WTC11 (cell line): ENCODE measurements at regions not wholly inside any gene's neighbourhood (a gene's known extent, or its start where the extent isn't known, plus 50 kb on each side); places are given as distances from the start of the nearest gene placed in this dataset.

Experiments used
- ATAC-seq: fragments of 200-7000 bp; cut with Tn5 transposase; 2 replicates; pipeline ENCODE4 v1.10.0; 2021; ENCODE audit warnings: mild to moderate bottlenecking, moderate library complexity
- CTCF ChIA-PET: fragments of 300-600 bp; sonication (Branson Sonifier 250); formaldehyde crosslinking; loops from one replicate; lab custom pipeline; 2021; ENCODE audit warnings: antibody characterized with exemption; lab: Charles Lee
- POLR2A ChIA-PET: fragments of 350-600 bp; sonication (Branson Sonifier 250); formaldehyde crosslinking; loops from one replicate; lab custom pipeline; 2021; ENCODE audit warnings: antibody characterized with exemption; lab: Charles Lee
- DNase-seq: peaks from one replicate; pipeline ENCODE4 v3.0.0; 2021; ENCODE audit warnings: low spot score
- H3K27ac Mint-ChIP-seq: 2 replicates; pipeline ENCODE4 v1.8.0; 2021; ENCODE audit warnings: mixed read lengths
- H3K27me3 Mint-ChIP-seq: 2 replicates; pipeline ENCODE4 v1.8.0; 2021; ENCODE audit warnings: low read depth, mild to moderate bottlenecking, moderate library complexity, mixed read lengths
- H3K36me3 Mint-ChIP-seq: 2 replicates; pipeline ENCODE4 v1.8.0; 2021; ENCODE audit warnings: mixed read lengths
- H3K4me1 Mint-ChIP-seq: 2 replicates; pipeline ENCODE4 v1.8.0; 2022; ENCODE audit warnings: mixed read lengths
- H3K4me3 Mint-ChIP-seq: 2 replicates; pipeline ENCODE4 v1.8.0; 2021; ENCODE audit warnings: mild to moderate bottlenecking, moderate library complexity, mixed read lengths
- H3K9me3 Mint-ChIP-seq: 2 replicates; pipeline ENCODE4 v1.8.0; 2021; ENCODE audit warnings: mixed read lengths
- ATF3 ChIP-seq: sonication (generic); formaldehyde crosslinking; conservative IDR thresholded peaks from 2 replicates; pipeline ENCODE4 v1.8.1; 2022; ENCODE audit warnings: mild to moderate bottlenecking, missing genetic modification reagents
- CBFB ChIP-seq: sonication (generic); formaldehyde crosslinking; IDR thresholded peaks from 2 replicates; pipeline ENCODE4 v1.8.1; 2022; ENCODE audit warnings: mild to moderate bottlenecking, low read depth, missing genetic modification reagents
- CDX4 ChIP-seq: fragments of 250-450 bp; sonication (Bioruptor Pico); IDR thresholded peaks from 2 replicates; pipeline ENCODE4 v1.9.0; 2021; ENCODE audit warnings: moderate library complexity, mild to moderate bottlenecking, inconsistent platforms, borderline replicate concordance
- ERG ChIP-seq: fragments of 250-450 bp; sonication (Bioruptor Pico); IDR thresholded peaks from 2 replicates; pipeline ENCODE4 v1.8.0; 2021; ENCODE audit warnings: mild to moderate bottlenecking
- GTF2I ChIP-seq: fragments of 250-450 bp; sonication (Bioruptor Pico); conservative IDR thresholded peaks from 2 replicates; pipeline ENCODE4 v1.4.0; 2021; ENCODE audit warnings: mild to moderate bottlenecking
- OVOL2 ChIP-seq: fragments of 250-450 bp; sonication (Bioruptor Pico); IDR thresholded peaks from 2 replicates; pipeline ENCODE4 v1.9.0; 2021; ENCODE audit warnings: mild to moderate bottlenecking, borderline replicate concordance
- PRDM15 ChIP-seq: sonication (generic); formaldehyde crosslinking; IDR thresholded peaks from 2 replicates; pipeline ENCODE4 v1.8.0; 2022; ENCODE audit warnings: missing genetic modification reagents
- PREB ChIP-seq: sonication (generic); formaldehyde crosslinking; IDR thresholded peaks from 2 replicates; pipeline ENCODE4 v1.8.1; 2022; ENCODE audit warnings: mild to moderate bottlenecking, missing genetic modification reagents, moderate library complexity, borderline replicate concordance
- SMAD3 ChIP-seq: sonication (generic); formaldehyde crosslinking; IDR thresholded peaks from 2 replicates; pipeline ENCODE4 v1.8.0; 2022; ENCODE audit warnings: missing genetic modification reagents, mild to moderate bottlenecking, borderline replicate concordance
- SP1 ChIP-seq: sonication (generic); formaldehyde crosslinking; conservative IDR thresholded peaks from 2 replicates; pipeline ENCODE4 v1.8.1; 2022; ENCODE audit warnings: missing genetic modification reagents
- USF1 ChIP-seq: sonication (generic); formaldehyde crosslinking; IDR thresholded peaks from 2 replicates; pipeline ENCODE4 v1.8.0; 2022; ENCODE audit warnings: mild to moderate bottlenecking, missing genetic modification reagents
- USF2 ChIP-seq: sonication (generic); formaldehyde crosslinking; IDR thresholded peaks from 2 replicates; pipeline ENCODE4 v1.8.1; 2023; ENCODE audit warnings: mild to moderate bottlenecking, missing genetic modification reagents, moderate library complexity
- ZMAT4 ChIP-seq: fragments of 250-450 bp; sonication (Bioruptor Pico); IDR thresholded peaks from 2 replicates; pipeline ENCODE4 v1.9.0; 2021; ENCODE audit warnings: mild to moderate bottlenecking
- ZNF121 ChIP-seq: sonication (generic); formaldehyde crosslinking; IDR thresholded peaks from 2 replicates; pipeline ENCODE4 v1.8.0; 2023; ENCODE audit warnings: missing genetic modification reagents
- ZNF219 ChIP-seq: sonication (generic); formaldehyde crosslinking; IDR thresholded peaks from 2 replicates; pipeline ENCODE4 v1.8.0; 2023; ENCODE audit warnings: missing genetic modification reagents, mild to moderate bottlenecking, borderline replicate concordance
- ZNF232 ChIP-seq: sonication (generic); formaldehyde crosslinking; IDR thresholded peaks from 2 replicates; pipeline ENCODE4 v1.8.0; 2022; ENCODE audit warnings: mild to moderate bottlenecking, missing genetic modification reagents
- ZNF263 ChIP-seq: sonication (generic); formaldehyde crosslinking; IDR thresholded peaks from 2 replicates; pipeline ENCODE4 v1.8.1; 2022; ENCODE audit warnings: low read depth, mild to moderate bottlenecking, moderate library complexity, missing genetic modification reagents
- ZNF396 ChIP-seq: fragments of 250-450 bp; sonication (Bioruptor Pico); IDR thresholded peaks from 2 replicates; pipeline ENCODE4 v1.8.0; 2021; ENCODE audit warnings: mild to moderate bottlenecking, moderate library complexity, borderline replicate concordance

GRCh38 chr4:29423836-29424721 is 1296.1 kb upstream of the PCDH7 start:
- no peaks in the 10 kb centered on the region for H3K36me3 Mint-ChIP-seq
- CTCF ChIA-PET: no interaction called here
- no peaks in the 10 kb centered on the region for H3K27me3 Mint-ChIP-seq
- POLR2A ChIA-PET: no interaction called here
- no peak overlapping the region for H3K4me3 Mint-ChIP-seq
- TF ChIP-seq ZNF121: no peak
- no peak for TF ChIP-seq ZNF232 (CRISPR knock-in tag)
- TF ChIP-seq GTF2I (CRISPR knock-in tag): no peak
- no peak for TF ChIP-seq ERG
- no peaks in the 10 kb centered on the region for H3K9me3 Mint-ChIP-seq
- H3K4me1 Mint-ChIP-seq: peaks cover 9% of the 10 kb centered on the region
- DNase-seq: no peak
- peak overlapping the region; percentile 32; the same call in 1 of the 2 replicates for H3K27ac Mint-ChIP-seq
- ATAC-seq: no peak

- Mint-ChIP-seq H3K4me1 (no peaks in the 10 kb centered on the region), H3K27ac (no peak overlapping the region), H3K27me3 (no peaks in the 10 kb centered on the region), H3K4me3 (no peak overlapping the region), H3K9me3 (peaks cover 3% of the 10 kb centered on the region; the same call in 1 of the 2 replicates), H3K36me3 (no peaks in the 10 kb centered on the region)
- no peak for ATAC-seq
- DNase-seq: no peak
- ChIA-PET POLR2A (no interaction called here), CTCF (no interaction called here)
- TF ChIP-seq SP1: no peak
- TF ChIP-seq USF2 (CRISPR knock-in tag): no peak
These were observed 1266.8 kb upstream of the PCDH7 start for GRCh38 chr4:29453303-29453820.

GRCh38 chr4:29459926-29460325 is 1260.2 kb upstream of the PCDH7 start:
- ChIA-PET CTCF (no interaction called here), POLR2A (no interaction called here)
- Mint-ChIP-seq H3K9me3 (no peaks in the 10 kb centered on the region), H3K4me1 (no peaks in the 10 kb centered on the region), H3K4me3 (no peak overlapping the region)
- ATAC-seq (no peak), DNase-seq (no peak)
- TF ChIP-seq USF1 (CRISPR knock-in tag): no peak
- no peak for TF ChIP-seq ZNF396
- TF ChIP-seq PREB: no peak
- TF ChIP-seq ATF3 (CRISPR knock-in tag): no peak
- TF ChIP-seq SMAD3: no peak
- TF ChIP-seq ZNF263 (CRISPR knock-in tag): no peak
- TF ChIP-seq ZMAT4 (CRISPR knock-in tag): no peak
- no peak for TF ChIP-seq CBFB (CRISPR knock-in tag)
- TF ChIP-seq CDX4 (CRISPR knock-in tag): no peak
- TF ChIP-seq OVOL2 (CRISPR knock-in tag): no peak
- TF ChIP-seq ZNF219: no peak
- no peak for TF ChIP-seq PRDM15
- TF ChIP-seq, all 79 proteins: peak for 0
- no peak overlapping the region for H3K27ac Mint-ChIP-seq
- no peaks in the 10 kb centered on the region for H3K27me3 Mint-ChIP-seq
- no peaks in the 10 kb centered on the region for H3K36me3 Mint-ChIP-seq
